ENCODE measurements at regions not wholly inside any gene's neighbourhood (a gene's known extent, or its start where the extent isn't known, plus 50 kb on each side); places are given as distances from the start of the nearest gene placed in this dataset.

- no TSS peak for BruUV-seq (replicated peaks)
- Histone ChIP-seq H3K9me3 (no peaks in the 10 kb centered on the region), H3K4me3 (ENCODE audit: low read depth, low read length) (no peak overlapping the region), H3K4me1 (no peaks in the 10 kb centered on the region; the same call in 1 of the 2 replicates), H3K27me3 (replicated peaks; ENCODE audit: control insufficient read depth, insufficient read depth, low read length) (no peaks in the 10 kb centered on the region), H3K36me3 (ENCODE audit: control insufficient read depth, insufficient read depth, low read length) (no peaks in the 10 kb centered on the region)
- ChIA-PET CTCF (no interaction called here), POLR2A (no interaction called here)
- no peak for DNase-seq
- H3K27ac Mint-ChIP-seq (ENCODE audit: unreplicated experiment): no peak overlapping the region
- H3K36me3 Mint-ChIP-seq (ENCODE audit: insufficient read depth, unreplicated experiment): no peaks in the 10 kb centered on the region
- H3K9me3 Mint-ChIP-seq (ENCODE audit: unreplicated experiment): no peaks in the 10 kb centered on the region
- TF ChIP-seq, protein P1, sequence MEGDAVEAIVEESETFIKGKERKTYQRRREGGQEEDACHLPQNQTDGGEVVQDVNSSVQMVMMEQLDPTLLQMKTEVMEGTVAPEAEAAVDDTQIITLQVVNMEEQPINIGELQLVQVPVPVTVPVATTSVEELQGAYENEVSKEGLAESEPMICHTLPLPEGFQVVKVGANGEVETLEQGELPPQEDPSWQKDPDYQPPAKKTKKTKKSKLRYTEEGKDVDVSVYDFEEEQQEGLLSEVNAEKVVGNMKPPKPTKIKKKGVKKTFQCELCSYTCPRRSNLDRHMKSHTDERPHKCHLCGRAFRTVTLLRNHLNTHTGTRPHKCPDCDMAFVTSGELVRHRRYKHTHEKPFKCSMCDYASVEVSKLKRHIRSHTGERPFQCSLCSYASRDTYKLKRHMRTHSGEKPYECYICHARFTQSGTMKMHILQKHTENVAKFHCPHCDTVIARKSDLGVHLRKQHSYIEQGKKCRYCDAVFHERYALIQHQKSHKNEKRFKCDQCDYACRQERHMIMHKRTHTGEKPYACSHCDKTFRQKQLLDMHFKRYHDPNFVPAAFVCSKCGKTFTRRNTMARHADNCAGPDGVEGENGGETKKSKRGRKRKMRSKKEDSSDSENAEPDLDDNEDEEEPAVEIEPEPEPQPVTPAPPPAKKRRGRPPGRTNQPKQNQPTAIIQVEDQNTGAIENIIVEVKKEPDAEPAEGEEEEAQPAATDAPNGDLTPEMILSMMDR (IDR thresholded peaks at IDR 0.05; ENCODE audit: insufficient read depth in 1 of 2, low read depth in 1 of 2, low read length in 1 of 2, severe bottlenecking in 1 of 2, unreplicated experiment in 1 of 2): no peak
- H3K27me3 Mint-ChIP-seq (ENCODE audit: insufficient read depth, unreplicated experiment): peaks cover 4% of the 10 kb centered on the region
- intact Hi-C loops (cut with micrococcal nuclease; ENCODE audit: unreplicated experiment): no loop called here
- H3K4me1 Mint-ChIP-seq (ENCODE audit: low read depth, unreplicated experiment): no peaks in the 10 kb centered on the region
- H3K4me3 Mint-ChIP-seq (ENCODE audit: unreplicated experiment): no peak overlapping the region
Measured at GRCh38 chr14:38774162-38774561, 328.9 kb downstream of the SEC23A start.

GRCh38 chr14:38770251-38770650, 332.8 kb downstream of the SEC23A start:
- Mint-ChIP-seq H3K9me3 (ENCODE audit: unreplicated experiment) (peaks cover 4% of the 10 kb centered on the region), H3K4me1 (ENCODE audit: low read depth, unreplicated experiment) (no peaks in the 10 kb centered on the region), H3K4me3 (ENCODE audit: unreplicated experiment) (no peak overlapping the region), H3K36me3 (ENCODE audit: insufficient read depth, unreplicated experiment) (no peaks in the 10 kb centered on the region), H3K27me3 (ENCODE audit: insufficient read depth, unreplicated experiment) (no peaks in the 10 kb centered on the region), H3K27ac (ENCODE audit: unreplicated experiment) (no peak overlapping the region)
- no peaks in the 10 kb centered on the region; the same call in 1 of the 2 replicates for H3K4me1 ChIP-seq
- no peaks in the 10 kb centered on the region for H3K9me3 ChIP-seq
- H3K27me3 ChIP-seq (replicated peaks; ENCODE audit: control insufficient read depth, insufficient read depth, low read length): no peaks in the 10 kb centered on the region
- BruUV-seq (replicated peaks): no TSS peak
- H3K4me3 ChIP-seq (ENCODE audit: low read depth, low read length): no peak overlapping the region
- no peak for DNase-seq
- H3K36me3 ChIP-seq (ENCODE audit: control insufficient read depth, insufficient read depth, low read length): no peaks in the 10 kb centered on the region
- POLR2A ChIA-PET: no interaction called here
- intact Hi-C loops (cut with micrococcal nuclease; ENCODE audit: unreplicated experiment): no loop called here
- TF ChIP-seq, protein P1 (IDR thresholded peaks at IDR 0.05; ENCODE audit: insufficient read depth in 1 of 2, low read depth in 1 of 2, low read length in 1 of 2, severe bottlenecking in 1 of 2, unreplicated experiment in 1 of 2): no peak
- CTCF ChIA-PET: no interaction called here

DNA sequence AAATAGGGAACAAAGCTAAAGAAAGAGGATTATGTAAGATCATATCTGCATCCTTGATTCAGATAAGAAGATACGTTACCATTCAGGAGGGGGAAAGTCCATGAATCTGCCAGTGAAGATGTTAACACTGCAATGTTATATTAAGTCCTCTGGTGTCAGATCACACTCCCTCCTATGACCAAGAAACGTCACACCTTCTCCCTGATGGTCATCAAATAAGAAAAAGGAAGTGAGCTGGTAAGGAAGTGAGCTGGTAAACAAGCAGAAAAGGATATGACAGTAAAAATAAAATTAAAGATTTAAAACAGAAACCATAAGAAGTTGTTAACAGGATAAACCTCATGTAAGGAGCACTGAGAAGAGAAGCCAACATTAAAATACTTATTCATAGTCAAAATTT, 340.2 kb downstream of the SEC23A start:
- no peaks in the 10 kb centered on the region for H3K27me3 ChIP-seq (replicated peaks; ENCODE audit: control insufficient read depth, insufficient read depth, low read length)
- no TSS peak for BruUV-seq (replicated peaks)
- POLR2A ChIA-PET: no interaction called here
- no peak overlapping the region for H3K4me3 Mint-ChIP-seq (ENCODE audit: unreplicated experiment)
- no peaks in the 10 kb centered on the region for H3K4me1 ChIP-seq
- intact Hi-C loops (cut with micrococcal nuclease; ENCODE audit: unreplicated experiment): no loop called here
- no peaks in the 10 kb centered on the region for H3K36me3 Mint-ChIP-seq (ENCODE audit: insufficient read depth, unreplicated experiment)
- DNase-seq: no peak
- H3K9me3 ChIP-seq: no peaks in the 10 kb centered on the region
- no peaks in the 10 kb centered on the region for H3K4me1 Mint-ChIP-seq (ENCODE audit: low read depth, unreplicated experiment)
- no peak overlapping the region for H3K27ac Mint-ChIP-seq (ENCODE audit: unreplicated experiment)
- H3K4me3 ChIP-seq (ENCODE audit: low read depth, low read length): no peak overlapping the region
- H3K9me3 Mint-ChIP-seq (ENCODE audit: unreplicated experiment): peaks cover 9% of the 10 kb centered on the region
- no peaks in the 10 kb centered on the region for H3K36me3 ChIP-seq (ENCODE audit: control insufficient read depth, insufficient read depth, low read length)
- peaks cover 7% of the 10 kb centered on the region for H3K27me3 Mint-ChIP-seq (ENCODE audit: insufficient read depth, unreplicated experiment)
- TF ChIP-seq, protein P1 (IDR thresholded peaks at IDR 0.05; ENCODE audit: insufficient read depth in 1 of 2, low read depth in 1 of 2, low read length in 1 of 2, severe bottlenecking in 1 of 2, unreplicated experiment in 1 of 2): no peak
- CTCF ChIA-PET: interaction anchor here (0.5 kb wide), 1 partner anchor 873 kb away, joined by 3 read pairs; no protein-coding TSS in a partner anchor

Measured in Caco-2 (cell line).